ENCODE measurements at regions not wholly inside any gene's neighbourhood (a gene's known extent, or its start where the extent isn't known, plus 50 kb on each side); places are given as distances from the start of the nearest gene placed in this dataset.

DNA sequence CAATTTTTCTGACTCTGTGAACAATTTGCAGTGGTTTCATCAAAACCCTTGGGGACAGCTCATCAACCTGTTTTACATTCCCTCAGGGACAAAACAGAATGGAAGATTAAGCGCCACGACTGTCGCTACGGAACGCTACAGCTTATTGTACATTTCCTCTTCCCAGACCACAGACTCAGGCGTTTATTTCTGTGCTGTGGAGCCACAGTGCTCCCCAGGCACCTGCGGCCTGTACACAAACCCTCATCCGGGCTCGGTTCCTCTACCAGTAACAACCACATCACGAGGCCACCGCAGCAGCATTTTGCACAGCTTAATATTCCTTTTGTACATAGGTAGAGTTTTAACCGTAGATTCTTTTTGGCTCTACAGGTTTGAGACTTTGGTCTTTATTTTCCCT lies 397.4 kb upstream of the OR4E1 start:
- peaks cover 0 to 11% (median 0%) of the 10 kb centered on the region in 4 donors for H3K4me1 ChIP-seq
- H3K36me3 ChIP-seq: no peaks in the 10 kb centered on the region
- intact Hi-C loops (cut with DNase I; ENCODE audit: low total_unique reads): no loop called here
- peak overlapping the region in 1 of 4 donors; percentile 7 for H3K4me3 ChIP-seq
- no peaks in the 10 kb centered on the region for H3K9me3 ChIP-seq
- peak in 1 of 2 donors; percentile 42 for DNase-seq
- TF ChIP-seq POLR2A (IDR thresholded peaks at IDR 0.05) (no peak), POLR2AphosphoS5 (IDR thresholded peaks at IDR 0.05) (no peak), EP300 (IDR thresholded peaks at IDR 0.05) (no peak)
- TF ChIP-seq, protein P1, sequence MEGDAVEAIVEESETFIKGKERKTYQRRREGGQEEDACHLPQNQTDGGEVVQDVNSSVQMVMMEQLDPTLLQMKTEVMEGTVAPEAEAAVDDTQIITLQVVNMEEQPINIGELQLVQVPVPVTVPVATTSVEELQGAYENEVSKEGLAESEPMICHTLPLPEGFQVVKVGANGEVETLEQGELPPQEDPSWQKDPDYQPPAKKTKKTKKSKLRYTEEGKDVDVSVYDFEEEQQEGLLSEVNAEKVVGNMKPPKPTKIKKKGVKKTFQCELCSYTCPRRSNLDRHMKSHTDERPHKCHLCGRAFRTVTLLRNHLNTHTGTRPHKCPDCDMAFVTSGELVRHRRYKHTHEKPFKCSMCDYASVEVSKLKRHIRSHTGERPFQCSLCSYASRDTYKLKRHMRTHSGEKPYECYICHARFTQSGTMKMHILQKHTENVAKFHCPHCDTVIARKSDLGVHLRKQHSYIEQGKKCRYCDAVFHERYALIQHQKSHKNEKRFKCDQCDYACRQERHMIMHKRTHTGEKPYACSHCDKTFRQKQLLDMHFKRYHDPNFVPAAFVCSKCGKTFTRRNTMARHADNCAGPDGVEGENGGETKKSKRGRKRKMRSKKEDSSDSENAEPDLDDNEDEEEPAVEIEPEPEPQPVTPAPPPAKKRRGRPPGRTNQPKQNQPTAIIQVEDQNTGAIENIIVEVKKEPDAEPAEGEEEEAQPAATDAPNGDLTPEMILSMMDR (IDR thresholded peaks at IDR 0.05): no peak
- H3K27ac ChIP-seq: no peak overlapping the region
- H3K27me3 ChIP-seq: peaks cover 0 to 3% (median 0%) of the 10 kb centered on the region in 3 donors
- WGBS, 5 donors: 68 to 87% (median 75%) methylated on average over 12 of the region's 12 CpGs

DNA sequence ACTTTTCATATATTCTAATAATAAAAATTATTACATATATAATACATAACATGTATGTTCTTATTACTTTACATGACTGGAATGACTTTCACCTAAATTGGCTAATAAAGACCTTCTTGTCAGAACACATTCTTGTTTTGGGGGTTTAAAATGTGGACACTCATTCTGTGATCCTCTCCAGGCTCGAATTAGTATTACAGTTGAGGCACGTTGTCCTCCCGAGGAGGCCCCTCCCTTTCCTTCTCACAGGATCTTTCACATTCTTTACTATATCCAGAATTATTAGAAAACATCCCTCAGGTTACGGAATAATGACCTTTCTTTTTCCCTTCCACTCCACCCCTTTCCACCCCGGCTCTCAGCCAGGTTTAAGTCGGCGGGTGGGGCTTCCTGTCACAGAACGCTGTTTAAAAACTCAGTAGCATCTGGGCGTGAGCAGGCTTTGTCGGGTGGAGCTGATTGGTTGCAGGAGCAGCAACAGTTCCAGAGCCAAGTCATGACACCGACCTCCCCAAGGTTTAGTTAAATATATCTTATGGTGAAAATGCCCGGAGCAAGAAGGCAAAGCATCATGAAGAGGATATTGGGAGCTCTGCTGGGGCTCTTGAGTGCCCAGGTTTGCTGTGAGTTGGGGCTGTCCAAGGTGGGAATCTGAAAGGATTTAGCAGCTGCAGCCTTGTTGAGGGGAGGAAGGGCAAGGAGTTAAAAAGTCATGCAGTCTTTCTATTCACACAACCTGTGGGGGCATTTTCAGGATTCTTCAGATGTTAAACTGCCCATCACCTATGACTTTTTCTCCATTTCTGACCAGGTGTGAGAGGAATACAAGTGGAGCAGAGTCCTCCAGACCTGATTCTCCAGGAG lies 396.7 kb upstream of the OR4E1 start:
- DNase-seq: peak in 1 of 2 donors; percentile 61
- Histone ChIP-seq H3K4me3 (peak overlapping the region in 2 of 4 donors; percentile 7 to 26), H3K27me3 (peaks cover 0 to 3% (median 0%) of the 10 kb centered on the region in 3 donors), H3K9me3 (no peaks in the 10 kb centered on the region), H3K36me3 (no peaks in the 10 kb centered on the region), H3K27ac (no peak overlapping the region), H3K4me1 (peaks cover 0 to 11% (median 0%) of the 10 kb centered on the region in 4 donors)
- 6 to 13% (median 9%) methylated on average over 12 of the region's 12 CpGs for WGBS, 5 donors
- TF ChIP-seq EP300 (IDR thresholded peaks at IDR 0.05) (no peak), POLR2AphosphoS5 (IDR thresholded peaks at IDR 0.05) (no peak), POLR2A (IDR thresholded peaks at IDR 0.05) (no peak)
- TF ChIP-seq, protein P1 (IDR thresholded peaks at IDR 0.05): no peak
- intact Hi-C loops (cut with DNase I; ENCODE audit: low total_unique reads): no loop called here

DNA sequence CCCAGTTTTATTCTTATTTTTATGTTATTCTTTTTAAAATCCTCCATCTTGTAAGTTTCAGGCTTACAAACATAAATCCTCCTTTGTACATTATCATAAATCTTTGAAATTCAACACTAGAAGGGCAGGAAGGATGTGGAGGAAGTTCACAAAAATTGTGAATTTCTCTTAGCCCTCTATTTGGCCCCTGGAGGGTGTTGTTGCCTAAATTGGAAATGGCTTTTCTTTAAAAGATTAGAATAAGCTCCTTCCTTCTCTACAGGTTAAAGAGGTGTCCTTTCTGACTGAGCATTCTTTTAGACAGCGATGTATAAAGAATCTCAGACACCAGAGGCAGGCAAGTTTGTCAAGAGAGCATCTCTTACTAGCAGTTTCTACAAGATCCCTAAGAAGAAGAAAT lies 391.7 kb upstream of the OR4E1 start:
- no peak overlapping the region for H3K4me3 ChIP-seq
- 68 to 80% (median 73%) methylated on average over 1 of the region's 1 CpG for WGBS, 5 donors
- no peak for DNase-seq
- H3K27ac ChIP-seq: no peak overlapping the region
- peaks cover 0 to 4% (median 0%) of the 10 kb centered on the region in 4 donors for H3K4me1 ChIP-seq
- H3K27me3 ChIP-seq: peaks cover 0 to 3% (median 0%) of the 10 kb centered on the region in 3 donors
- intact Hi-C loops (cut with DNase I; ENCODE audit: low total_unique reads): no loop called here
- H3K9me3 ChIP-seq: no peaks in the 10 kb centered on the region
- H3K36me3 ChIP-seq: no peaks in the 10 kb centered on the region
- TF ChIP-seq, protein P1 (IDR thresholded peaks at IDR 0.05): no peak
- TF ChIP-seq POLR2A (IDR thresholded peaks at IDR 0.05): no peak
- no peak for TF ChIP-seq EP300 (IDR thresholded peaks at IDR 0.05)
- TF ChIP-seq POLR2AphosphoS5 (IDR thresholded peaks at IDR 0.05): no peak

DNA sequence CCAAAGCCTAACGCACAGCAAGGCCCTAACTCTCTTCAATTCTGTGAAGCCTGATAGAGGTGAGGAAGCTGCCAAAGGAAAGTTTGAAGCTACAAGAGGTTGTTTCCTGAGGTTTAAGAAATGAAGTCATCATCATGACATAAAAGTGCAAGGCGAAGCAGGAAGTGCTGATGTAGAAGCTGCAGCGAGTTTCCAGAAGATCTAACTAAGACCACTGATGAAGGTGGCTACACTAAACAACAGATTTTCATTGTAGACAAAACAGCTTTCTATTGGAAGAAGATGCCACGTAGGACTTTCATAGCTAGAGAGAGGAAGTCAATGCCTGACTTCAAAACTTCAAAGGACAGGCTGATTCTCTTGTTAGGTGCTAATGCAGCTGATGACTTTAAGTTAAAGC lies 385.6 kb upstream of the OR4E1 start:
- no peaks in the 10 kb centered on the region for H3K27me3 ChIP-seq
- TF ChIP-seq POLR2AphosphoS5 (IDR thresholded peaks at IDR 0.05) (no peak), EP300 (IDR thresholded peaks at IDR 0.05) (no peak), POLR2A (IDR thresholded peaks at IDR 0.05) (no peak)
- TF ChIP-seq, protein P1 (IDR thresholded peaks at IDR 0.05): no peak
- H3K9me3 ChIP-seq: peaks cover 0 to 7% (median 2%) of the 10 kb centered on the region in 4 donors
- no peaks in the 10 kb centered on the region for H3K36me3 ChIP-seq
- no peak for DNase-seq
- H3K4me1 ChIP-seq: no peaks in the 10 kb centered on the region
- intact Hi-C loops (cut with DNase I; ENCODE audit: low total_unique reads): no loop called here
- WGBS, 5 donors: 62 to 81% (median 72%) methylated on average over 4 of the region's 4 CpGs
- H3K27ac ChIP-seq: no peak overlapping the region
- H3K4me3 ChIP-seq: no peak overlapping the region
